ENCODE measurements at regions not wholly inside any gene's neighbourhood (a gene's known extent, or its start where the extent isn't known, plus 50 kb on each side); places are given as distances from the start of the nearest gene placed in this dataset.
"Not testable (repeated sequence)": the region's sequence is repeated elsewhere in the genome, so short reads cannot be mapped to it uniquely, and the experiment has no call there.

DNA sequence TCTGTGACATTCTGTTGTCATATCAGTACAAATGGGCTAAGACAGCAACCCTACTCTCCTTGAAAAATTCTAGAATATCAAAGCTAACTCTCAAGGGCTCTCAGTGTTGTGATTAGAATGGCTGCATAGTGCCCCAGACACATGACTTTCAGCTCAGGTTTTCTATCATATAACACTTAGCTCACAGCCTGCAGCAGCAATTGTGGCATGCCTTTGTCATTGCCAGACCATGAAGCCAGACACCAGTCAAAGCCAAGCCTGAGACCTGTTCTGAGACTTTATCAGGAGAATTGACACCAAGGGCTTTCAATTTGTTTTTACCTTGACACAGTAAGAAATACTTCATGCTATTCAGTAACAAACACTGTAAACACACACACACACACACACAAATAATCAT lies 159.0 kb upstream of the SNX2 start:
- CTCF ChIA-PET (ENCODE audit: partially characterized antibody) = no interaction called here
- intact Hi-C loops (cut with micrococcal nuclease) = no loop called here
- no peaks in the 10 kb centered on the region for H3K27me3 ChIP-seq (ENCODE audit: insufficient read depth, low read length)
- no peak for DNase-seq
- H3K27me3 Mint-ChIP-seq = no peaks in the 10 kb centered on the region
- no peaks in the 10 kb centered on the region for H3K36me3 Mint-ChIP-seq
- no peaks in the 10 kb centered on the region for H3K4me1 ChIP-seq (ENCODE audit: insufficient read depth, low read length)
- no peaks in the 10 kb centered on the region for H3K36me3 ChIP-seq (ENCODE audit: insufficient read depth, low read length)
- POLR2A ChIA-PET (ENCODE audit: partially characterized antibody) = no interaction called here
- H3K9me3 Mint-ChIP-seq = no peaks in the 10 kb centered on the region
- no peaks in the 10 kb centered on the region for H3K9me3 ChIP-seq (ENCODE audit: control insufficient read depth in 1 of 2, low read length in 2 of 2)
- H3K27ac ChIP-seq (ENCODE audit: low read depth, low read length) = no peak overlapping the region
- H3K4me3 Mint-ChIP-seq = no peak overlapping the region
- H3K4me1 Mint-ChIP-seq = no peaks in the 10 kb centered on the region
- no peak overlapping the region for H3K27ac Mint-ChIP-seq
- H3K4me3 ChIP-seq (ENCODE audit: low read length in 2 of 2) = no peak overlapping the region

DNA sequence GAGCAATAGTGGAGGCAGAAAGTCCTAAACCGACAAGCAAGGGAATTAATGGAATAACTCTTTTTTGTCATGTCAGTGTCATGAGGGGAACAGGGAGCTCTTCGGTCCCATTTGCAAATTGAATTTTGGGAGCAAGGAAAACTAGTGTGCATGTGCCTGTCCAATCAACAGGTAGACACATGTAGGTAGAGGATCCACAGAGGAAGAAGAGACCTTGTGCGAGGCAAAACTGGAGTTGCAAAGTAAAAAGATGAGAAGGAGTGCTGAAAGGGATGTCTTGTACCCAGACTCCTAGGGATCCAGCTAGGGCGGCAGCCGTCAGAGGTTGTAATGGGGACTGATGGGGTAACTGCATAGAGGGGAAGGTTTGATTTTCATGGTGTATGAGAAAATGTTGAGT lies 156.8 kb upstream of the SNX2 start:
- H3K4me1 ChIP-seq (ENCODE audit: insufficient read depth, low read length); H3K4me1 Mint-ChIP-seq; CTCF ChIA-PET (ENCODE audit: partially characterized antibody); DNase-seq; H3K27me3 Mint-ChIP-seq; intact Hi-C loops (cut with micrococcal nuclease); H3K9me3 Mint-ChIP-seq; H3K4me3 Mint-ChIP-seq; H3K4me3 ChIP-seq (ENCODE audit: low read length in 2 of 2); H3K36me3 Mint-ChIP-seq; H3K27ac Mint-ChIP-seq; H3K36me3 ChIP-seq (ENCODE audit: insufficient read depth, low read length); H3K9me3 ChIP-seq (ENCODE audit: control insufficient read depth in 1 of 2, low read length in 2 of 2); H3K27ac ChIP-seq (ENCODE audit: low read depth, low read length); H3K27me3 ChIP-seq (ENCODE audit: insufficient read depth, low read length); POLR2A ChIA-PET (ENCODE audit: partially characterized antibody): not testable (repeated sequence)

DNA sequence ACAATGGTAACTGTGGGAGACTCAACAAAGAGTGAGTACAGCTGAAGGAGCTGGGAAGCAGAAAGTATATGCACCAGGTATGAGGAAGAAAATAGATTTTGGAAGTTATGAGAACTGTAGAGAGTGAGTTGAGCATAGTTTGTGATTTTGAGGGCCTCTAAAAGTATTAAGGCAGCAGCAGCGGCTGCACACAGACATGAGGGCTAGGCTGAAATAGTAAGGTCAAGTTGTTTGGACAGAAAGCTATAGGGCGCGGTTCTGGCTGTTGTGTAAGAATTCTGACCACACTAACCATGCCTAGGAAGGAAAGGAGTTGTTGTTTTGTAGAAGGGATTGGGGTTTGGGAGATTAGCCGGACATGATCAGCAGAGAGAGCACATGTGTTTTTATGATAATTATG lies 154.1 kb upstream of the SNX2 start:
- POLR2A ChIA-PET (ENCODE audit: partially characterized antibody); H3K36me3 Mint-ChIP-seq; H3K36me3 ChIP-seq (ENCODE audit: insufficient read depth, low read length); H3K9me3 Mint-ChIP-seq; H3K4me1 Mint-ChIP-seq; H3K27ac Mint-ChIP-seq; H3K27me3 ChIP-seq (ENCODE audit: insufficient read depth, low read length); H3K27me3 Mint-ChIP-seq; H3K4me3 ChIP-seq (ENCODE audit: low read length in 2 of 2); CTCF ChIA-PET (ENCODE audit: partially characterized antibody); H3K27ac ChIP-seq (ENCODE audit: low read depth, low read length); H3K4me3 Mint-ChIP-seq; intact Hi-C loops (cut with micrococcal nuclease); DNase-seq; H3K4me1 ChIP-seq (ENCODE audit: insufficient read depth, low read length); H3K9me3 ChIP-seq (ENCODE audit: control insufficient read depth in 1 of 2, low read length in 2 of 2): not testable (repeated sequence)

DNA sequence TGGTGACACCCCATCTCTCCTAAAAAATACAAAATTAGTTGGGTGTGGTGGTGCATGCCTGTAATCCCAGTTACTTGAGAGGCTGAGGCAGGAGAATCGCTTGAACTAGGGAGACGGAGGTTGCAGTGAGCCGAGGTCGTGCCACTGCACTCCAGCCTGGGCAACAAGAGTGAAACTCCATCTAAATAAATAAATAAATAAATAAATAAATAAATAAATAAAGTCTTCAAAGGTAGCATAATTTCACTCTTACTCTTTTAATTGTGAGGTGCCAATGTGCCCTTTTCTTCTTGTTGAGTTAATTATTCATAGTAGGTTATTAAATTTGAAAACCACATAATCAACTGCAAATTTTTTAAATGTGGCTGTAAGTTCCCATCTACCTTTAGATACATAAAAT lies 146.2 kb upstream of the SNX2 start:
- H3K9me3 ChIP-seq (ENCODE audit: control insufficient read depth in 1 of 2, low read length in 2 of 2); H3K9me3 Mint-ChIP-seq; H3K4me1 ChIP-seq (ENCODE audit: insufficient read depth, low read length); H3K4me3 Mint-ChIP-seq; H3K27ac ChIP-seq (ENCODE audit: low read depth, low read length); H3K36me3 Mint-ChIP-seq; intact Hi-C loops (cut with micrococcal nuclease); CTCF ChIA-PET (ENCODE audit: partially characterized antibody); H3K27me3 ChIP-seq (ENCODE audit: insufficient read depth, low read length); POLR2A ChIA-PET (ENCODE audit: partially characterized antibody); H3K27me3 Mint-ChIP-seq; H3K4me3 ChIP-seq (ENCODE audit: low read length in 2 of 2); H3K4me1 Mint-ChIP-seq; H3K36me3 ChIP-seq (ENCODE audit: insufficient read depth, low read length); DNase-seq; H3K27ac Mint-ChIP-seq: not testable (repeated sequence)

DNA sequence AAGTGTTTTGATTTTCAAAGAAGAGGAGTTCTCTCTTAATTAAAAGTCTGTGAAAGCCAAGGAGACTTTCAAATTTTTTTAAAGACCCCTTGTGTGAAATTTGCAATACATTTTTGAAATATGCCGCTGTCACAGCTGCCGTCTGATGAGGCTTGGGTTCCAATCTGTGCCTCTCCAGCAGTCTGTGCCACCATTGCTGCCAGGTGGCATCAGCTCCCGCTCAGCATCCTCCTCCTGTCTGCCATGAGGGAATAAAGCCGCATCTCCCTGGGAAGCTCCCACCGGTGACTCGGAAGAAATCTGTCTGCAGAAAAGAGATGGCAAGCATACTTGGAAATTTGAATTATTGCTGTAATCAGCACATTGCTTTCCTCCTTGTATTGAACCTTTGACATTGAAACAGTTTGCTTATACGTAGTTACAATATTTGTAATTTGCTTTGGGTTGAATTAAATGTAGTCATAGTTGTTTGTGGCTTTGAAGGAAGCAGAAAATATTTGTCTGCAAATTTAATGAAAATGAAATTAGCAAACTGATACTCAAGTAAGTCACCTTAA lies 145.7 kb upstream of the SNX2 start:
- no peaks in the 10 kb centered on the region for H3K27me3 Mint-ChIP-seq
- intact Hi-C loops (cut with micrococcal nuclease) = no loop called here
- H3K4me3 ChIP-seq (ENCODE audit: low read length in 2 of 2) = no peak overlapping the region
- no peaks in the 10 kb centered on the region for H3K36me3 Mint-ChIP-seq
- H3K36me3 ChIP-seq (ENCODE audit: insufficient read depth, low read length) = no peaks in the 10 kb centered on the region
- no peaks in the 10 kb centered on the region for H3K27me3 ChIP-seq (ENCODE audit: insufficient read depth, low read length)
- no peak overlapping the region for H3K4me3 Mint-ChIP-seq
- H3K9me3 ChIP-seq (ENCODE audit: control insufficient read depth in 1 of 2, low read length in 2 of 2) = no peaks in the 10 kb centered on the region
- H3K27ac Mint-ChIP-seq = no peak overlapping the region
- no peaks in the 10 kb centered on the region for H3K4me1 ChIP-seq (ENCODE audit: insufficient read depth, low read length)
- H3K9me3 Mint-ChIP-seq = peaks cover 0 to 7% (median 2%) of the 10 kb centered on the region in 8 donors
- POLR2A ChIA-PET (ENCODE audit: partially characterized antibody) = no interaction called here
- DNase-seq = no peak
- CTCF ChIA-PET (ENCODE audit: partially characterized antibody) = no interaction called here
- no peak overlapping the region for H3K27ac ChIP-seq (ENCODE audit: low read depth, low read length)
- no peaks in the 10 kb centered on the region for H3K4me1 Mint-ChIP-seq

DNA sequence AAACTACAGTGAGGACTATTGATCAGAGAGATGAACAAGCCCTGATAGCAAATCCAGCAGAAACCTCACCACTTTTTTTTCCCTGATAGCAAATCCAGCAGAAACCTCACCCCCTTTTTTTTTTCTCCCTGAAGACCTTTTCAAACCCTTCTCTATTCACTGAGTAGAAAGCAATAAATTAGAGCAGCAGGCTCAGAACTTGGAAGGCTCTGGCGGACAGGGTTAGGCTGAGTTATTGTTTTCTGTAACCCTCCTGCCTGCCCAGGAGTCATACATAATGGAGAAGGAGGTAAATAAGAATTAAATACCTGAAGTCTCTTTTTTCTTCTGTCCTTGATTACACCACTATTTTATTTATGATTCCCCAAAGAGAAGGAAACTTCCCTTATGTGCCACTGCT lies 136.3 kb upstream of the SNX2 start:
- H3K27ac ChIP-seq (ENCODE audit: low read depth, low read length) = no peak overlapping the region
- no peak for DNase-seq
- H3K9me3 ChIP-seq (ENCODE audit: control insufficient read depth in 1 of 2, low read length in 2 of 2) = no peaks in the 10 kb centered on the region
- no peaks in the 10 kb centered on the region for H3K4me1 ChIP-seq (ENCODE audit: insufficient read depth, low read length)
- H3K4me3 ChIP-seq (ENCODE audit: low read length in 2 of 2) = no peak overlapping the region
- Mint-ChIP-seq H3K27me3 (peaks cover 5% of the 10 kb centered on the region in 2 donors), H3K4me3 (no peak overlapping the region), H3K36me3 (no peaks in the 10 kb centered on the region), H3K4me1 (no peaks in the 10 kb centered on the region), H3K9me3 (peaks cover 0 to 3% (median 0%) of the 10 kb centered on the region in 8 donors), H3K27ac (no peak overlapping the region)
- H3K36me3 ChIP-seq (ENCODE audit: insufficient read depth, low read length) = no peaks in the 10 kb centered on the region
- intact Hi-C loops (cut with micrococcal nuclease) = no loop called here
- H3K27me3 ChIP-seq (ENCODE audit: insufficient read depth, low read length) = no peaks in the 10 kb centered on the region
- CTCF ChIA-PET (ENCODE audit: partially characterized antibody) = no interaction called here
- POLR2A ChIA-PET (ENCODE audit: partially characterized antibody) = no interaction called here

DNA sequence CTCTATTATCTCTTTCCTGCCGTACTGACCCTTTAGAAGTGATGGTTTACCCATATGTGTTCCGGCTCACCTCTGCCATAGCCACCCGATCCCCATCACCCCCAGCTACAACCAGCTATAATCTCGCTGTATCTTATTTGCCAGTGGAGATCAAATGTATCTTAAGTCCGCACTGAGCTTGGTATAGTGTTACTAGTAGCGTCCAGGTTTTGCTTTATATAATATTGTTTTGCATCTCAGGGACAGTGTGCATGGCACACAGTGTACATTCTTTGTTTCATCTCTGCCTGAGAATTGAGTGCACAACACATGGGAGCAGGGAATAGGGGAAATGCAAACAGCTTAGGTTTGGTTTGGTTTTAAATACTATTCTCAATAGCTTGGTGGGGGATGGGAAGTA lies 135.8 kb upstream of the SNX2 start:
- Mint-ChIP-seq H3K4me3 (no peak overlapping the region), H3K4me1 (no peaks in the 10 kb centered on the region), H3K9me3 (peaks cover 0 to 3% (median 0%) of the 10 kb centered on the region in 8 donors), H3K27ac (no peak overlapping the region), H3K27me3 (peaks cover 5% of the 10 kb centered on the region in 2 donors), H3K36me3 (no peaks in the 10 kb centered on the region)
- Histone ChIP-seq H3K36me3 (ENCODE audit: insufficient read depth, low read length) (no peaks in the 10 kb centered on the region), H3K4me1 (ENCODE audit: insufficient read depth, low read length) (no peaks in the 10 kb centered on the region), H3K9me3 (ENCODE audit: control insufficient read depth in 1 of 2, low read length in 2 of 2) (no peaks in the 10 kb centered on the region), H3K27me3 (ENCODE audit: insufficient read depth, low read length) (no peaks in the 10 kb centered on the region), H3K27ac (ENCODE audit: low read depth, low read length) (no peak overlapping the region), H3K4me3 (ENCODE audit: low read length in 2 of 2) (no peak overlapping the region)
- intact Hi-C loops (cut with micrococcal nuclease) = no loop called here
- DNase-seq = no peak
- POLR2A ChIA-PET (ENCODE audit: partially characterized antibody) = no interaction called here
- CTCF ChIA-PET (ENCODE audit: partially characterized antibody) = no interaction called here

DNA sequence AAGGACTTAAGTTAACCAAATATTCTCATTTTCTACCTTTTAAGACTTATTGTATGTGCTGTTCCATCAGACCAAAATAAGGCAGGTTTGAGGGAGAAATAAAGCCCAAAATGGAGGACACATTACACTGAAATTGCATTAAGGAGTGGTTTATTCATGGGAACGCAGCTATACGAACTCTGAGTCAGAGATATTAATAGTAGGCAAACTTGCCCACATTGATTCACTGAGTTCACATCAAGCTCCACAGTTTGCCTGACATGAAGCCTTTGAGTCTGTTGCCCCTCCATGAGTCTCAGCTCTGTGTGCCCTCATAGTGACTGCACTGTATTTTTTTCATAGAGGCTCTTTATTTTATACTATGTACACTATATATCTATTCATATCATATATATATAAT lies 135.0 kb upstream of the SNX2 start:
- H3K9me3 Mint-ChIP-seq = peaks cover 0 to 3% (median 0%) of the 10 kb centered on the region in 8 donors
- no peak overlapping the region for H3K27ac ChIP-seq (ENCODE audit: low read depth, low read length)
- intact Hi-C loops (cut with micrococcal nuclease) = no loop called here
- no peak for DNase-seq
- ChIA-PET POLR2A (ENCODE audit: partially characterized antibody) (no interaction called here), CTCF (ENCODE audit: partially characterized antibody) (no interaction called here)
- H3K27me3 ChIP-seq (ENCODE audit: insufficient read depth, low read length) = no peaks in the 10 kb centered on the region
- H3K4me1 Mint-ChIP-seq = no peaks in the 10 kb centered on the region
- H3K36me3 Mint-ChIP-seq = no peaks in the 10 kb centered on the region
- no peak overlapping the region for H3K4me3 ChIP-seq (ENCODE audit: low read length in 2 of 2)
- no peaks in the 10 kb centered on the region for H3K36me3 ChIP-seq (ENCODE audit: insufficient read depth, low read length)
- no peak overlapping the region for H3K27ac Mint-ChIP-seq
- peaks cover 5% of the 10 kb centered on the region in 2 donors for H3K27me3 Mint-ChIP-seq
- H3K9me3 ChIP-seq (ENCODE audit: control insufficient read depth in 1 of 2, low read length in 2 of 2) = no peaks in the 10 kb centered on the region
- no peak overlapping the region for H3K4me3 Mint-ChIP-seq
- no peaks in the 10 kb centered on the region for H3K4me1 ChIP-seq (ENCODE audit: insufficient read depth, low read length)

Measured in CD4-positive, alpha-beta memory T cell (primary cell).